Suprapubic skin (tissue), 4 donors: ENCODE measurements at regions not wholly inside any gene's neighbourhood (a gene's known extent, or its start where the extent isn't known, plus 50 kb on each side); places are given as distances from the start of the nearest gene placed in this dataset.

Source experiments
- DNase-seq, 2 donors: peaks; one replicate each; pipeline ENCODE4 v3.0.0-alpha.2; 2019; ENCODE audit warnings: low spot score in 2 of 2
- H3K27ac ChIP-seq: fragments of 200-600 bp; sonication (generic); one replicate; pipeline ENCODE4 v1.5.1; 2019
- H3K27me3 ChIP-seq: fragments of 200-600 bp; sonication (generic); one replicate; pipeline ENCODE4 v1.5.1; 2019
- H3K36me3 ChIP-seq: fragments of 200-600 bp; sonication (generic); one replicate; pipeline ENCODE4 v1.5.1; 2019
- H3K4me1 ChIP-seq: fragments of 200-600 bp; sonication (generic); one replicate; pipeline ENCODE4 v1.5.1; 2019
- H3K4me3 ChIP-seq: fragments of 200-600 bp; sonication (generic); one replicate; pipeline ENCODE4 v1.5.1; 2019; ENCODE audit warnings: mild to moderate bottlenecking
- H3K9me3 ChIP-seq: fragments of 200-600 bp; sonication (generic); one replicate; pipeline ENCODE4 v1.5.1; 2019
- CTCF ChIP-seq, 2 donors: fragments of 200-600 bp in 1 of 2; fragments of 450-650 bp in 1 of 2; sonication (generic) in 1 of 2; IDR thresholded peaks; one replicate each; pipeline ENCODE4 v1.5.1; 2016 to 2019; ENCODE audit warnings: antibody characterized with exemption in 2 of 2, mild to moderate bottlenecking in 1 of 2, moderate library complexity in 1 of 2
- EP300 ChIP-seq: sonication (generic); formaldehyde crosslinking; IDR thresholded peaks from one replicate; pipeline ENCODE4 v1.6.1; 2017; ENCODE audit warnings: antibody characterized with exemption
- POLR2A ChIP-seq, 2 donors: fragments of 450-650 bp; IDR thresholded peaks; one replicate each; pipeline ENCODE4 v1.6.1; 2017; ENCODE audit warnings: antibody characterized with exemption in 2 of 2, mild to moderate bottlenecking in 2 of 2, moderate library complexity in 2 of 2
- POLR2AphosphoS5 ChIP-seq, 3 donors: sonication (generic); formaldehyde crosslinking; IDR thresholded peaks; one replicate each; pipeline ENCODE4 v1.6.1; 2017; ENCODE audit warnings: antibody characterized with exemption in 3 of 3
- WGBS: methylation state at CpG from one replicate; pipeline ENCODE4 v1.1.5; 2018; 5-methylcytosine and 5-hydroxymethylcytosine counted together

GRCh38 chr6:9623985-9624384 lies 790.9 kb downstream of the TFAP2A start:
- 74% methylated on average over 3 of the region's 3 CpGs for WGBS

GRCh38 chr6:9623228-9623832 lies 791.5 kb downstream of the TFAP2A start:
- H3K4me1 ChIP-seq: no peaks in the 10 kb centered on the region
- no peaks in the 10 kb centered on the region for H3K36me3 ChIP-seq
- no peak for DNase-seq
- H3K27me3 ChIP-seq: no peaks in the 10 kb centered on the region
- TF ChIP-seq CTCF (IDR thresholded peaks at IDR 0.05) (no peak), EP300 (no peak), POLR2AphosphoS5 (IDR thresholded peaks at IDR 0.05) (no peak), POLR2A (IDR thresholded peaks at IDR 0.05) (no peak)
- no peak overlapping the region for H3K27ac ChIP-seq
- H3K9me3 ChIP-seq: no peaks in the 10 kb centered on the region
- no peak overlapping the region for H3K4me3 ChIP-seq
- 94% methylated on average over 8 of the region's 8 CpGs for WGBS

More at GRCh38 chr6:9623985-9624384, 790.9 kb downstream of the TFAP2A start:
- Histone ChIP-seq H3K9me3 (no peaks in the 10 kb centered on the region), H3K27me3 (no peaks in the 10 kb centered on the region), H3K36me3 (no peaks in the 10 kb centered on the region), H3K27ac (no peak overlapping the region), H3K4me1 (no peaks in the 10 kb centered on the region), H3K4me3 (no peak overlapping the region)
- no peak for DNase-seq
- TF ChIP-seq CTCF (IDR thresholded peaks at IDR 0.05): no peak
- no peak for TF ChIP-seq POLR2AphosphoS5 (IDR thresholded peaks at IDR 0.05)
- TF ChIP-seq EP300: no peak
- no peak for TF ChIP-seq POLR2A (IDR thresholded peaks at IDR 0.05)

- H3K4me1 ChIP-seq: no peaks in the 10 kb centered on the region
- H3K9me3 ChIP-seq: no peaks in the 10 kb centered on the region
- no peaks in the 10 kb centered on the region for H3K27me3 ChIP-seq
- no peaks in the 10 kb centered on the region for H3K36me3 ChIP-seq
- WGBS: 76% methylated on average over 3 of the region's 3 CpGs
- TF ChIP-seq POLR2A (IDR thresholded peaks at IDR 0.05) (no peak), CTCF (IDR thresholded peaks at IDR 0.05) (no peak), EP300 (no peak), POLR2AphosphoS5 (IDR thresholded peaks at IDR 0.05) (no peak)
- H3K27ac ChIP-seq: no peak overlapping the region
- H3K4me3 ChIP-seq: no peak overlapping the region
- DNase-seq: no peak
These were observed 793.6 kb downstream of the TFAP2A start for GRCh38 chr6:9621276-9621675.

GRCh38 chr6:9620687-9621086 lies 794.2 kb downstream of the TFAP2A start:
- Histone ChIP-seq H3K4me1 (no peaks in the 10 kb centered on the region), H3K27me3 (no peaks in the 10 kb centered on the region), H3K27ac (no peak overlapping the region), H3K4me3 (no peak overlapping the region), H3K9me3 (no peaks in the 10 kb centered on the region), H3K36me3 (no peaks in the 10 kb centered on the region)
- no peak for DNase-seq
- TF ChIP-seq CTCF (IDR thresholded peaks at IDR 0.05): no peak
- TF ChIP-seq POLR2AphosphoS5 (IDR thresholded peaks at IDR 0.05): no peak
- no peak for TF ChIP-seq POLR2A (IDR thresholded peaks at IDR 0.05)
- 80% methylated on average over 3 of the region's 3 CpGs for WGBS

DNA sequence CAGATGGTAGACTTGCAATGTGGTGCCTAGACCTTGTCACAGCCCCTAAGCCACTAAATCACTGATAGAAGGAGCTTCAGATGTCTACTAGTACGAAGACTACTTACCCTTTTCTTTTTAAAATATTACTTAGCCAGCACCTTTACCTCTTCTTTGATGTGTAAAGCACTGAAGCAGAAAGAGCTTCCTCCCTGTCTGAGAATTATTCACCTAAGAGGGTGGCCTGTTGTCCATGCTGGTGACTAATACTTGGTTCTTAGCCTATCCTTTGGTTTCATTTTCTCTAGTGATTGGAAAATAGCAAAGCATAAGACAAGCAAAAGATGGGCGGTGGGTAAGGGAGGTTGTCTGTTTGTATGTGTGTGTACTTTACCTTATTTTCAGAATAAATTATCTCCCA lies 794.6 kb downstream of the TFAP2A start:
- H3K4me1 ChIP-seq: no peaks in the 10 kb centered on the region
- no peak overlapping the region for H3K4me3 ChIP-seq
- DNase-seq: no peak
- no peaks in the 10 kb centered on the region for H3K36me3 ChIP-seq
- no peaks in the 10 kb centered on the region for H3K27me3 ChIP-seq
- H3K9me3 ChIP-seq: no peaks in the 10 kb centered on the region
- WGBS: 88% methylated on average over 2 of the region's 2 CpGs
- TF ChIP-seq EP300 (no peak), CTCF (IDR thresholded peaks at IDR 0.05) (no peak)
- H3K27ac ChIP-seq: no peak overlapping the region
